GM19395 (cell line): ENCODE measurements at regions not wholly inside any gene's neighbourhood (a gene's known extent, or its start where the extent isn't known, plus 50 kb on each side); places are given as distances from the start of the nearest gene placed in this dataset.
"Not testable (repeated sequence)": the region's sequence is repeated elsewhere in the genome, so short reads cannot be mapped to it uniquely, and the experiment has no call there.

Source experiments
- ATAC-seq: cut with Tn5 transposase; IDR thresholded peaks from one replicate; pipeline ENCODE4 v1.9.1; 2021; ENCODE audit warnings: mild to moderate bottlenecking, moderate library complexity; ENCODE audit not compliant: unreplicated experiment

- peak; percentile 80 for ATAC-seq
These were observed 129.6 kb downstream of the NBPF8 start for GRCh38 chr1:120544434-120544833.

GRCh38 chr1:120550335-120550734 lies 135.5 kb downstream of the NBPF8 start:
- ATAC-seq = not testable (repeated sequence)

GRCh38 chr1:120552190-120552589 lies 137.4 kb downstream of the NBPF8 start:
- ATAC-seq = not testable (repeated sequence)

GRCh38 chr1:120557605-120558302 lies 142.9 kb downstream of the NBPF8 start:
- ATAC-seq = peak; percentile 5

- peak; percentile 83 for ATAC-seq
These were observed 143.6 kb downstream of the NBPF8 start for GRCh38 chr1:120558303-120559060.

- not testable (repeated sequence) for ATAC-seq
These were observed 146.9 kb downstream of the NBPF8 start for GRCh38 chr1:120561767-120562166.

- not testable (repeated sequence) for ATAC-seq
These were observed 150.6 kb downstream of the NBPF8 start for GRCh38 chr1:120565396-120565795.

- ATAC-seq = not testable (repeated sequence)
These were observed 152.8 kb downstream of the NBPF8 start for GRCh38 chr1:120567620-120568019.

GRCh38 chr1:120575201-120575600 lies 148.5 kb upstream of the NBPF26 start:
- not testable (repeated sequence) for ATAC-seq

- ATAC-seq = not testable (repeated sequence)
These were observed 141.6 kb upstream of the NBPF26 start for GRCh38 chr1:120582135-120582534.

- ATAC-seq = not testable (repeated sequence)
These were observed 137.7 kb upstream of the NBPF26 start for GRCh38 chr1:120586053-120586452.

GRCh38 chr1:120588811-120589210 lies 134.9 kb upstream of the NBPF26 start:
- ATAC-seq = not testable (repeated sequence)

- peak; percentile 67 for ATAC-seq
These were observed 132.0 kb upstream of the NBPF26 start for GRCh38 chr1:120591774-120592173.

GRCh38 chr1:120592943-120593342 lies 130.8 kb upstream of the NBPF26 start:
- ATAC-seq = not testable (repeated sequence)

GRCh38 chr1:120593648-120594047 lies 130.1 kb upstream of the NBPF26 start:
- ATAC-seq = not testable (repeated sequence)

GRCh38 chr1:120598331-120598951 lies 125.3 kb upstream of the NBPF26 start:
- ATAC-seq = not testable (repeated sequence)

GRCh38 chr1:120599511-120599910 lies 124.2 kb upstream of the NBPF26 start:
- not testable (repeated sequence) for ATAC-seq

GRCh38 chr1:120600442-120601041 lies 123.2 kb upstream of the NBPF26 start:
- ATAC-seq = not testable (repeated sequence)

- not testable (repeated sequence) for ATAC-seq
These were observed 115.9 kb upstream of the NBPF26 start for GRCh38 chr1:120607882-120608281.

GRCh38 chr1:120608314-120609014 lies 115.3 kb upstream of the NBPF26 start:
- not testable (repeated sequence) for ATAC-seq
